SH-SY5Y (cell line): ENCODE measurements at regions not wholly inside any gene's neighbourhood (a gene's known extent, or its start where the extent isn't known, plus 50 kb on each side); places are given as distances from the start of the nearest gene placed in this dataset.

ENCODE experiments used
- GATA2 ChIP-seq: IDR thresholded peaks from 2 replicates; pipeline ENCODE4 v1.6.1; 2011; ENCODE audit warnings: mild to moderate bottlenecking, low read depth, low read length
- GATA3 ChIP-seq: IDR thresholded peaks from 2 replicates; pipeline ENCODE4 v1.6.1; 2011; ENCODE audit warnings: low read depth, mild to moderate bottlenecking, low read length, moderate library complexity

DNA sequence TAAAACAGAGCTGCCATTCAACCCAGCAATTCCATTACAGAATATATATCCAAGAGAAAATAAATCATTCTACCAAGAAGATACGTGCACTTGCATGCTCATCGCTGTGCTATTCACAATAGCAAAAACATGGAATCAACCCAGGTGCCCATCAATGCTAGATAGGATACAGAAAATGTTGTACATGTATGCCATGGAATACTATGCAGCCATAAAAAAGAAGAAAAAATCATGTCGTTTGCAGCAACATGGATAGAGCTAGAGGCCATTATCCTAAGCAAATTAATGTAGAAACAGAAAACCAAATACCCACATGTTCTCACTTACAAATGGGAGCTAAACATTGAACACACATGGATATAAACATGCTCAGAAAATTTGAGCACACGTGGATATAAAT is 633.1 kb upstream of the CITED2 start:
- TF ChIP-seq GATA3 (no peak), GATA2 (no peak)
